GM23338 (cell line): ENCODE measurements at regions not wholly inside any gene's neighbourhood (a gene's known extent, or its start where the extent isn't known, plus 50 kb on each side); places are given as distances from the start of the nearest gene placed in this dataset.

Experiments used
- ATAC-seq: fragments of 200-7000 bp; cut with Tn5 transposase; 3 replicates; pipeline ENCODE4 v1.9.1; 2020
- DNase-seq: peaks from one replicate; pipeline ENCODE4 v3.0.0-alpha.2; 2015; ENCODE audit warnings: low spot score
- H2AFZ ChIP-seq: fragments of 200-600 bp; sonication (generic); 2 replicates; pipeline ENCODE4 v1.8.0; 2016; ENCODE audit warnings: antibody characterized with exemption, mild to moderate bottlenecking, moderate library complexity
- H3F3A ChIP-seq: fragments of 200-600 bp; sonication (generic); replicated peaks from 2 replicates; pipeline ENCODE4 v1.8.0; 2017; ENCODE audit warnings: antibody characterized with exemption, mixed run types, low read depth
- H3K27ac ChIP-seq: fragments of 200-600 bp; sonication (generic); 2 replicates; pipeline ENCODE4 v1.6.1; 2016; ENCODE audit warnings: low read depth
- H3K27me3 ChIP-seq: fragments of 200-600 bp; sonication (generic); 2 replicates; pipeline ENCODE4 v1.8.0; 2016; ENCODE audit warnings: mild to moderate bottlenecking, mixed run types, moderate library complexity; ENCODE audit not compliant: insufficient read depth
- H3K36me3 ChIP-seq: fragments of 200-600 bp; sonication (generic); 2 replicates; pipeline ENCODE4 v1.8.0; 2016; ENCODE audit warnings: mild to moderate bottlenecking; ENCODE audit not compliant: insufficient read depth
- H3K4me1 ChIP-seq: fragments of 200-600 bp; sonication (generic); 2 replicates; pipeline ENCODE4 v1.8.0; 2016; ENCODE audit warnings: mild to moderate bottlenecking, moderate library complexity; ENCODE audit not compliant: insufficient read depth
- H3K4me2 ChIP-seq: fragments of 200-600 bp; sonication (generic); 2 replicates; pipeline ENCODE4 v1.7.1; 2017; ENCODE audit warnings: mixed run types
- H3K4me3 ChIP-seq: fragments of 200-600 bp; sonication (generic); 2 replicates; pipeline ENCODE4 v1.6.1; 2016; ENCODE audit warnings: mixed run types
- H3K79me2 ChIP-seq: fragments of 200-600 bp; sonication (generic); replicated peaks from 2 replicates; pipeline ENCODE4 v1.8.0; 2017; ENCODE audit warnings: mild to moderate bottlenecking; ENCODE audit not compliant: insufficient read depth
- H3K9me2 ChIP-seq: fragments of 200-600 bp; sonication (generic); 2 replicates; pipeline ENCODE4 v1.8.0; 2017; ENCODE audit not compliant: insufficient read depth
- H4K20me1 ChIP-seq: fragments of 200-600 bp; sonication (generic); replicated peaks from 2 replicates; pipeline ENCODE4 v1.8.0; 2017; ENCODE audit warnings: mild to moderate bottlenecking; ENCODE audit not compliant: insufficient read depth
- H3K27ac Mint-ChIP-seq: 2 replicates; pipeline ENCODE4 v1.8.0; 2020; ENCODE audit warnings: inconsistent platforms, mild to moderate bottlenecking, moderate library complexity, mixed read lengths
- H3K27me3 Mint-ChIP-seq: 3 replicates; pipeline ENCODE4 v1.8.0; 2022; ENCODE audit warnings: low read depth, mild to moderate bottlenecking, moderate library complexity, mixed read lengths, inconsistent platforms; ENCODE audit not compliant: insufficient read depth, poor library complexity
- H3K36me3 Mint-ChIP-seq: 3 replicates; pipeline ENCODE4 v1.8.0; 2021; ENCODE audit warnings: low read depth, mild to moderate bottlenecking, inconsistent platforms, moderate library complexity, mixed read lengths
- H3K4me1 Mint-ChIP-seq: 3 replicates; pipeline ENCODE4 v1.8.0; 2020; ENCODE audit warnings: mild to moderate bottlenecking, inconsistent platforms, mixed read lengths
- H3K4me3 Mint-ChIP-seq: 3 replicates; pipeline ENCODE4 v1.8.0; 2021; ENCODE audit warnings: moderate library complexity, mild to moderate bottlenecking, inconsistent platforms, mixed read lengths
- H3K9me3 Mint-ChIP-seq: 3 replicates; pipeline ENCODE4 v1.8.0; 2020; ENCODE audit warnings: moderate library complexity, mild to moderate bottlenecking, inconsistent platforms, mixed read lengths
- CREB1 ChIP-seq: fragments of 250-450 bp; sonication (Bioruptor Pico); IDR thresholded peaks from 2 replicates; pipeline ENCODE4 v1.5.0; 2020; ENCODE audit warnings: low read depth, mild to moderate bottlenecking, moderate library complexity
- CTCF ChIP-seq, 2 experiments: fragments of 200-600 bp in 1 of 2; sonication (generic) in 1 of 2; conservative IDR thresholded peaks; 2 replicates each; pipeline versions ENCODE4 v1.5.1 to v1.6.1; 2016 to 2017; ENCODE audit warnings: antibody characterized with exemption in 2 of 2, low read depth in 2 of 2, mild to moderate bottlenecking in 2 of 2, moderate library complexity in 1 of 2
- ETS1 ChIP-seq: IDR thresholded peaks from 2 replicates; pipeline ENCODE4 v1.6.1; 2016; ENCODE audit warnings: antibody characterized with exemption
- EZH2 ChIP-seq: fragments of 200-600 bp; sonication (generic); IDR thresholded peaks from one replicate; pipeline ENCODE4 v1.8.0; 2017; ENCODE audit warnings: antibody characterized with exemption, mild to moderate bottlenecking, low read depth; ENCODE audit not compliant: unreplicated experiment
- EZH2phosphoT487 ChIP-seq: fragments of 200-600 bp; sonication (generic); IDR thresholded peaks from one replicate; pipeline ENCODE4 v1.8.1; 2018; ENCODE audit warnings: antibody characterized with exemption; ENCODE audit not compliant: unreplicated experiment
- JUNB ChIP-seq: IDR thresholded peaks from one replicate; pipeline ENCODE4 v1.6.1; 2016; ENCODE audit warnings: antibody characterized with exemption; ENCODE audit not compliant: unreplicated experiment
- POLR2AphosphoS5 ChIP-seq: IDR thresholded peaks from 2 replicates; pipeline ENCODE4 v1.6.1; 2016; ENCODE audit warnings: antibody characterized with exemption, low read depth
- STAT1 ChIP-seq: IDR thresholded peaks from one replicate; pipeline ENCODE4 v1.6.1; 2016; ENCODE audit warnings: antibody characterized with exemption; ENCODE audit not compliant: unreplicated experiment
- ZNF331 ChIP-seq: fragments of 250-450 bp; sonication (Bioruptor Pico); IDR thresholded peaks from 2 replicates; pipeline ENCODE4 v1.5.0; 2020; ENCODE audit warnings: low read depth, mild to moderate bottlenecking, moderate library complexity
- ZNF462 ChIP-seq: fragments of 250-450 bp; sonication (Bioruptor Pico); IDR thresholded peaks from 2 replicates; pipeline ENCODE4 v1.5.0; 2020; ENCODE audit warnings: mild to moderate bottlenecking, moderate library complexity

GRCh38 chr12:97616946-97617345, 154.3 kb downstream of the RMST start:
- no peak for TF ChIP-seq EZH2
- no peak for TF ChIP-seq ZNF331
- no peak for TF ChIP-seq EZH2phosphoT487
- no peak for TF ChIP-seq CREB1
- no peak for TF ChIP-seq ETS1
- no peak for TF ChIP-seq CTCF (conservative IDR thresholded peaks at IDR 0.05; ENCODE audit: low read depth in 2 of 2)
- TF ChIP-seq STAT1, result no peak
- no peak for TF ChIP-seq POLR2AphosphoS5
- TF ChIP-seq ZNF462 (CRISPR knock-in tag), result no peak
- no peak for TF ChIP-seq JUNB
- ATAC-seq, result no peak
- no peak for DNase-seq
- Histone ChIP-seq H3K4me1 (no peaks in the 10 kb centered on the region), H3K27ac (no peak overlapping the region), H3K9me2 (peaks cover 6% of the 10 kb centered on the region; the same call in 1 of the 2 replicates), H3K4me3 (no peak overlapping the region), H3F3A (no peaks in the 10 kb centered on the region), H2AFZ (no peak overlapping the region), H3K79me2 (no peaks in the 10 kb centered on the region), H4K20me1 (no peaks in the 10 kb centered on the region), H3K4me2 (no peak overlapping the region), H3K36me3 (no peaks in the 10 kb centered on the region), H3K27me3 (no peaks in the 10 kb centered on the region)
- Mint-ChIP-seq H3K9me3 (no peaks in the 10 kb centered on the region; the same call in 2 of the 3 replicates), H3K36me3 (no peaks in the 10 kb centered on the region), H3K4me3 (no peak overlapping the region), H3K27me3 (peaks cover 2% of the 10 kb centered on the region), H3K27ac (no peak overlapping the region), H3K4me1 (no peaks in the 10 kb centered on the region)
